ENCODE measurements at regions not wholly inside any gene's neighbourhood (a gene's known extent, or its start where the extent isn't known, plus 50 kb on each side); places are given as distances from the start of the nearest gene placed in this dataset.

DNA sequence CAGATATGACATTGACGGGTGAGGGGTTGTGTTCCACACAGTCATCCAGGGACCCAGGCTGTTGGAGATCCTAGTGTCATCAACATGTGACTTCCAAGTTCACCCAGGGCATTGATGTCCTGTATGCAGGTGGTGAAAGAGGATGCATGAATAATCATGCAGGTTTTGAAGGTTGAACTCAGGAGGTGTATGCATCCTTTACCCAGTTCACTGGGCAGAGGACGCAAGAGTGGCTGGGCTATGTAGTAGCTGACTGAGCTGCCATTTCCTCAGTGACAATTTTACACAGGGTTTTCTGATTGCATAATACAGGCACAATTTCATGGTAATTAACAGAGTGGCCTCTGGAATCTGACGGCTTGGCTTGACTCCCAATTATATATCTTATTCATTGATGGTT lies 323.0 kb downstream of the HS3ST1 start:
- no peak overlapping the region for H3K27ac Mint-ChIP-seq
- peaks cover 4% of the 10 kb centered on the region for H3K9me3 Mint-ChIP-seq (ENCODE audit: low read depth)
- peaks cover 10% of the 10 kb centered on the region for H3K4me1 Mint-ChIP-seq (ENCODE audit: low read depth)
- TF ChIP-seq, protein P1, sequence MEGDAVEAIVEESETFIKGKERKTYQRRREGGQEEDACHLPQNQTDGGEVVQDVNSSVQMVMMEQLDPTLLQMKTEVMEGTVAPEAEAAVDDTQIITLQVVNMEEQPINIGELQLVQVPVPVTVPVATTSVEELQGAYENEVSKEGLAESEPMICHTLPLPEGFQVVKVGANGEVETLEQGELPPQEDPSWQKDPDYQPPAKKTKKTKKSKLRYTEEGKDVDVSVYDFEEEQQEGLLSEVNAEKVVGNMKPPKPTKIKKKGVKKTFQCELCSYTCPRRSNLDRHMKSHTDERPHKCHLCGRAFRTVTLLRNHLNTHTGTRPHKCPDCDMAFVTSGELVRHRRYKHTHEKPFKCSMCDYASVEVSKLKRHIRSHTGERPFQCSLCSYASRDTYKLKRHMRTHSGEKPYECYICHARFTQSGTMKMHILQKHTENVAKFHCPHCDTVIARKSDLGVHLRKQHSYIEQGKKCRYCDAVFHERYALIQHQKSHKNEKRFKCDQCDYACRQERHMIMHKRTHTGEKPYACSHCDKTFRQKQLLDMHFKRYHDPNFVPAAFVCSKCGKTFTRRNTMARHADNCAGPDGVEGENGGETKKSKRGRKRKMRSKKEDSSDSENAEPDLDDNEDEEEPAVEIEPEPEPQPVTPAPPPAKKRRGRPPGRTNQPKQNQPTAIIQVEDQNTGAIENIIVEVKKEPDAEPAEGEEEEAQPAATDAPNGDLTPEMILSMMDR (IDR thresholded peaks at IDR 0.05; ENCODE audit: unreplicated experiment): no peak
- H3K4me3 Mint-ChIP-seq (ENCODE audit: low read depth): no peak overlapping the region
- no peaks in the 10 kb centered on the region for H3K36me3 Mint-ChIP-seq (ENCODE audit: insufficient read depth)
- DNase-seq (ENCODE audit: low spot score, unreplicated experiment): no peak
- peaks cover 3% of the 10 kb centered on the region for H3K27me3 Mint-ChIP-seq

- H3K27ac Mint-ChIP-seq: no peak overlapping the region
- H3K27me3 Mint-ChIP-seq: peaks cover 3% of the 10 kb centered on the region
- TF ChIP-seq, protein P1 (IDR thresholded peaks at IDR 0.05; ENCODE audit: unreplicated experiment): no peak
- no peak for DNase-seq (ENCODE audit: low spot score, unreplicated experiment)
- H3K36me3 Mint-ChIP-seq (ENCODE audit: insufficient read depth): no peaks in the 10 kb centered on the region
- H3K4me3 Mint-ChIP-seq (ENCODE audit: low read depth): no peak overlapping the region
- H3K9me3 Mint-ChIP-seq (ENCODE audit: low read depth): no peaks in the 10 kb centered on the region
- no peaks in the 10 kb centered on the region for H3K4me1 Mint-ChIP-seq (ENCODE audit: low read depth)
Measured at GRCh38 chr4:11098461-11098860, 330.2 kb downstream of the HS3ST1 start.

GRCh38 chr4:11097725-11098124 lies 331.0 kb downstream of the HS3ST1 start:
- Mint-ChIP-seq H3K27me3 (peaks cover 3% of the 10 kb centered on the region), H3K9me3 (ENCODE audit: low read depth) (no peaks in the 10 kb centered on the region), H3K4me1 (ENCODE audit: low read depth) (no peaks in the 10 kb centered on the region), H3K27ac (no peak overlapping the region), H3K4me3 (ENCODE audit: low read depth) (no peak overlapping the region), H3K36me3 (ENCODE audit: insufficient read depth) (no peaks in the 10 kb centered on the region)
- TF ChIP-seq, protein P1 (IDR thresholded peaks at IDR 0.05; ENCODE audit: unreplicated experiment): no peak
- DNase-seq (ENCODE audit: low spot score, unreplicated experiment): no peak

DNA sequence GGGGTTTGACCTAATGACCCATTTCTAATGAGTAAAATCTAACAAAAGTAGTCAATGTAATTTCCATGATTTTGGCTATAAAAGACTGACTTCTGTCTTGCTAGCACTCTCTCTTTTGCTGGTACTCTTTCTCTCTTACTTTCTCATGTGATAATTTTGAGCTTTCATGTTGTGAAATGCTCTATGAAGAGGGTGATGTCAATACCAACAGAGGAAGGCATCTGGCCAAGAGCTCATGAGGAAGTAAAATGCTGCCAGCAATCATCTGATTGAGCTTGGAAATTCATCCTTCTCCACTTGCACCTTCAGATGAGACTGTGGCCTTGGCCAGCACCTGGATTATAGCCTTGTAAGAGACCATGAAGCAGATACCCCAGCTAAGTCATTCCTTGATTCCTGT lies 347.7 kb downstream of the HS3ST1 start:
- no peak overlapping the region for H3K27ac Mint-ChIP-seq
- DNase-seq (ENCODE audit: low spot score, unreplicated experiment): no peak
- H3K9me3 Mint-ChIP-seq (ENCODE audit: low read depth): peaks cover 5% of the 10 kb centered on the region
- no peak overlapping the region for H3K4me3 Mint-ChIP-seq (ENCODE audit: low read depth)
- no peaks in the 10 kb centered on the region for H3K27me3 Mint-ChIP-seq
- TF ChIP-seq, protein P1 (IDR thresholded peaks at IDR 0.05; ENCODE audit: unreplicated experiment): no peak
- H3K36me3 Mint-ChIP-seq (ENCODE audit: insufficient read depth): peaks cover 2% of the 10 kb centered on the region
- no peaks in the 10 kb centered on the region for H3K4me1 Mint-ChIP-seq (ENCODE audit: low read depth)

DNA sequence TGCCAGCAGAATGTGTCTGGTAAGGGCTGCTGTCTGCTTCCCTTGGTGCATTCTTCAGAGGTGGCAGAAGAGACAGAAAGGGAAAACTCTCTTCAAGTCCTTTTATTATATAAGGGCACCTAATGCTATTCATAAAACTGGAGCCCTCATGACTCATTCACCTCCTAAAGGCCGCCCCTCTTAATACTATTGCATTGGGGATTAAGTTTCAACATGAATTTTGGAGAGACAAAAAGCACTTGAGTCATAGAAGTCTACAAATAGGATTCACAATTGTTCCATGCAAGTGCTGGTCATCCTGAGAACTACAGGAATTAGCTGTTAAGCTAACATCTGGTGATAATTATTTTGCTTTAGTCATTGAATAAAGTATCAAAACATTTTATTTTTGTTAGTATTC lies 349.5 kb downstream of the HS3ST1 start:
- H3K27ac Mint-ChIP-seq: no peak overlapping the region
- TF ChIP-seq, protein P1 (IDR thresholded peaks at IDR 0.05; ENCODE audit: unreplicated experiment): no peak
- H3K9me3 Mint-ChIP-seq (ENCODE audit: low read depth): peaks cover 5% of the 10 kb centered on the region
- H3K27me3 Mint-ChIP-seq: no peaks in the 10 kb centered on the region
- H3K4me1 Mint-ChIP-seq (ENCODE audit: low read depth): no peaks in the 10 kb centered on the region
- no peak for DNase-seq (ENCODE audit: low spot score, unreplicated experiment)
- peaks cover 2% of the 10 kb centered on the region for H3K36me3 Mint-ChIP-seq (ENCODE audit: insufficient read depth)
- H3K4me3 Mint-ChIP-seq (ENCODE audit: low read depth): no peak overlapping the region

Data from progenitor cell of endocrine pancreas (in vitro differentiated cells).